Dermis microvascular lymphatic vessel endothelial cell (primary cell): ENCODE measurements at regions not wholly inside any gene's neighbourhood (a gene's known extent, or its start where the extent isn't known, plus 50 kb on each side); places are given as distances from the start of the nearest gene placed in this dataset.

ENCODE experiments used
- DNase-seq, 2 donors: peaks; one replicate each; pipeline versions ENCODE4 v3.0.0 to v3.0.0-alpha.2; 2010; ENCODE audit warnings: low read depth in 2 of 2

DNA sequence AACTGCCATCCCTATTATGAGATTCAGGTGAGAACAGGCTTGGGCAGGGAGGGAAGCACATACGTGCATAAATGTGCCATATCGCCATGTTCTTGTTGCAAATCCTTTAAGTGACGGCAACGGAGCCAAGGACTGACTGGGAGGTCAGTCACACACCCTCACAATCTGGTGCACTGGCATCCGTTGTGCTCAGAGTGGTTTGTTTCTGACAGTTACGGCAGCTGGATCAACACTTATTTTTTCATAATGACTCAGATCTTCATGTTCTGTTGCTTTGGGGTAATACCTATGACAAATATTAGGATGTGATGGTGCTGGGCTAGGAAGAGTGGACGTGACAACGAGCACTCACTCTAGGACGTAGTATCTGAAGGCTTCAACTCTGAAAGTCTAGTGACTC, 56.2 kb upstream of the PREP start:
- peak in 1 of 2 donors; percentile 67 for DNase-seq

DNA sequence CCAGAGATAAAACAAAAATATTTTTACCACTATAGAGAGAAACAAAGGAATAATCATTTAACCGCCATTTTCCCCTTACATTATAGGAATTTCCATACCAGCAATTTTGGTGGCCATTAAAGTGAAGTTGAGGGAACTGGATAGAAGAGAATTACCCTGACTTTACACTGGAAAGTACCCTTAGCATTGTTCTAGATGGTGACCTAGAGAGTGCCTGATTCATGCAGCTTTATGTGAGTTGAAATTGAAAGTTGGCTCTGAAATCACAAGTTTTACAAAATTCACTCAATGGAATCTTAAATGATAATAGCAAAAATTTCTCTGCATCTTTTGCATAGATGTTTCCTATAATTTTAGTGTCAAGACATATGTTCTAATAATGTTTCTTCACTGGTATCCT, 55.7 kb upstream of the PREP start:
- DNase-seq: peak in 1 of 2 donors; percentile 43

DNA sequence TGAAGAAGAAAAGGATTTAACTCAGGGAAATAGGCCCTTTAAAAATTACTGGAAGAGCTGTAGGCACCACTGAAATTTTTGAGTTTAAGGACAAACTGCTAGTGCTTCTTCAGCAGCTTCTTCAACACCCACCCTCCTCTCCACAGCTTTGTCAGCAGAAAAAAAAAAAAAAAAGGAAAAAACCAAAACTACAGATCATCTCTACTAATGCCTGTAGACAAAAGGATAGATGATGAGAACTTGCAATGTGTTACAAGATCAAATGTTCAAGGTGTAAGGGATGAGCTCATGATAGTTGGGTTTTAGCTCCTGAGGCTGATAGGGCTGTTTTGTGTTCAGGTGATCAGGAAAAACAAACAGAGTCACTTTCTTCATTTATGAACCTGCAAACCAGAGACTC, 55.2 kb upstream of the PREP start:
- DNase-seq: no peak

DNA sequence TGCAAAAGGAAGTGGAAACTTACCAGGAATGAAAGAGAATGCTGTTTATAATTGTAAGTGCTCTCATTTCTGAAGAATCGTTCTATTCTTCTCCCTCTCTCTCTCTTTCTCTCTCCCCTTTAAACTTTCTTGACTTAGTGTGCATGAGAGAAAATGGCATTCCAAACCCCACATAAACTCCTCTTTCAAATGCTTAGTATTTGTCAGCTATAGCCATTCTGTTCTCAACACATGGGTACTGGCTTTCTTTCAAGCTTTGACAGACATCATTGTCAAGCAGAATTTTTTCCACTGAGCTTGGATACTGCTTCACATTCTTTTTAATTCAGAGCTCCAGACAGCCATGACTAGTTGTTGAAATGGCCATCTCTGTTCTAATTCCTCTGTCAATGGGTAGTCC, 51.1 kb upstream of the PREP start:
- peak; percentile 11 to 21 for DNase-seq

DNA sequence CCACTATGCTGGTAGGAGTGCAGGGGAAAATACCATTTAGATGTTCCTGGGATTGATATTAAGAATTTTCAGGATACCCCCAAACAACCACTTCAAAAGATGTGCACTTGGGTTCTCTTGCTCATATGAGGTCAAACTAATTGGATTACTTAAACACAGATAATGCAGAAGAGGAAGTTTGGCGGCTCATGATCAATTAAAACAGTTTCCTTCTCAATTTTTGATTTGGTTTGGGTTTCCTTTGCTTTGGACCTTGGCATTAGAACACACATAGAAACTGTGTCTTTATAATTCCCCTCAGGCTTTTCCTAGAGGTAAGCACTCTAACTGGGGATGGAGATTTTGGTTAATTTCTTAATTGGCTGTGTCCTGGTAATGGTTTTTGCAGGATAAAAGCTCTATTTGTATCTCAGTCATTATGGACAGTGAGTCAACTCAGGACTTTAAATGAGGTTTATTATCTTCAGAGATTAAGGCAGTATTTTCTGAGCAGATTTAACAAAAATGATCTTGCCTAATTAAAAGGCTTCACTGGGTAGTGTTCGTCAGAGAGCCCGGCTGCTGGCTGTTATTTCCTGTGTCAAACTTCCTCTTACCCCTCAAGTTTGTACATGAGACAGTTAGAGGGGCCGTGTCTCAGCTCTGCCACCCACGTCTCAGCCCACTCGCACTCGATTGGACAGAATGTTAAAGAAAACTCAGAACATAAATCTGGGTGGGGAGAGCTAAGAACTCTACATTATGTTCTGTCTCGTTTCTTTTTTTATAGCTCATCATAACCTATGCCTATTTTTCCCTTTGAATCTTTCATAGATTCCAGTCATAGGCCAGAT, 50.3 kb upstream of the PREP start:
- DNase-seq: no peak
